GM20000 (cell line): ENCODE measurements at regions not wholly inside any gene's neighbourhood (a gene's known extent, or its start where the extent isn't known, plus 50 kb on each side); places are given as distances from the start of the nearest gene placed in this dataset.
"Not testable (repeated sequence)": the region's sequence is repeated elsewhere in the genome, so short reads cannot be mapped to it uniquely, and the experiment has no call there.

Source experiments
- DNase-seq: peaks from one replicate; pipeline ENCODE4 v3.0.0; 2012; ENCODE audit warnings: low spot score
- TF ChIP-seq, protein P1 (sequence below): IDR thresholded peaks from 2 replicates; pipeline ENCODE4 v1.5.1; 2012; ENCODE audit warnings: mild to moderate bottlenecking, control low read depth; ENCODE audit errors: extremely low read depth, missing control alignments

DNA sequence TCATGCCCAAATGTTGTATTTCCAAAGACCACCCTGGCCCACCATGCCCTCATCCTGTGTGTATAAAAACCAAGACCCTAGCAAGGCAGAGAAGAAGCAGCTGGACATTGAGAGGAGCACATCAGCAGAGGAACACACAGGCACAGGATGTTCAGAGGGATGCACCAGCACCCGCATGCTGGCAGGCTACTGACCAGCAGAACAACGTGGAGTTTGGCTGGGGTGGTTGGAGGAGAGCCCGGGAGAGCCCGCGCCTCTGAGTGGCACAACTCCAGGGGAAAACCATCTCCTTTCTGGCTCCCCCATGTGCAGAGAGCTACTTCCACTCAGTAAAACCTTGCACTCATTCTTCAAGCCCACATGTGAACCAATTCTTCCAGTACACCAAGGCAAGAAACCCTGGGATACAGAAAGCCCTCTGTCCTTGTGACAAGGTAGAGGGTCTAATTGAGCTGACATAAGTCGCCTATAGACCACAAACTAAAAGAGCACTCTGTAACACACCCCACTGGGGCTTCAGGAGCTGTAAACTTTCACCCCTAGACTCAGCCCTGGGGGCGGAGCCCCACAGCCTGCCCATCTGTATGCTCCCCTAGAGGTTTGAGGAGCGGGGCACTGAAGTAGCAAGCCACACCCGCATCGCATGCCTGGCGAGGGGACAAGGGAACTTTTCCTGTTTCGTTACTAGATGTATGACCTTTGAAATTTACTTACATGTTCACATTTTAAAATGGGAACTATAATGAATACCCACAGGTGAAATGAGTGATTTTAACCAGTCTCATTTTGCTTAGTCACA is 831.5 kb upstream of the CITED2 start:
- TF ChIP-seq, protein P1, sequence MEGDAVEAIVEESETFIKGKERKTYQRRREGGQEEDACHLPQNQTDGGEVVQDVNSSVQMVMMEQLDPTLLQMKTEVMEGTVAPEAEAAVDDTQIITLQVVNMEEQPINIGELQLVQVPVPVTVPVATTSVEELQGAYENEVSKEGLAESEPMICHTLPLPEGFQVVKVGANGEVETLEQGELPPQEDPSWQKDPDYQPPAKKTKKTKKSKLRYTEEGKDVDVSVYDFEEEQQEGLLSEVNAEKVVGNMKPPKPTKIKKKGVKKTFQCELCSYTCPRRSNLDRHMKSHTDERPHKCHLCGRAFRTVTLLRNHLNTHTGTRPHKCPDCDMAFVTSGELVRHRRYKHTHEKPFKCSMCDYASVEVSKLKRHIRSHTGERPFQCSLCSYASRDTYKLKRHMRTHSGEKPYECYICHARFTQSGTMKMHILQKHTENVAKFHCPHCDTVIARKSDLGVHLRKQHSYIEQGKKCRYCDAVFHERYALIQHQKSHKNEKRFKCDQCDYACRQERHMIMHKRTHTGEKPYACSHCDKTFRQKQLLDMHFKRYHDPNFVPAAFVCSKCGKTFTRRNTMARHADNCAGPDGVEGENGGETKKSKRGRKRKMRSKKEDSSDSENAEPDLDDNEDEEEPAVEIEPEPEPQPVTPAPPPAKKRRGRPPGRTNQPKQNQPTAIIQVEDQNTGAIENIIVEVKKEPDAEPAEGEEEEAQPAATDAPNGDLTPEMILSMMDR: no peak
- DNase-seq: no peak

DNA sequence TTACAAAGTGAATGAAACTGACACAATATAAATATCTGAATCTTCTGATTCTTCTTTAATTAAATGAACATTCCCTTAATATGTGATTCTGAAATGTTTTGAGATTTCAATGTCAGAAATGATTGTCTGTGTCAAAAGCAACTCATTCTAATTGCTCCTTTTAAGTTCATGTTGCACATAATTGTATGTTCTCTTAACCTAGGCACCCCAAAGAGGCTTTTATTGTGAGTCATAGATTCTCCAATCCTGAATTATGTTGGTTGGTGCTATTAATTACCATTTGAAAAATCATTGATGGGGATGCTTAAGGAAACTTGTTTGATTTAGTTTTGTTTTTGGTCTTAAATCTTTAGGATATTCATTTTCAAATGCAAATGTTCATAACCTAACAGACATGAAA is 829.7 kb upstream of the CITED2 start:
- TF ChIP-seq, protein P1: no peak
- DNase-seq: no peak

DNA sequence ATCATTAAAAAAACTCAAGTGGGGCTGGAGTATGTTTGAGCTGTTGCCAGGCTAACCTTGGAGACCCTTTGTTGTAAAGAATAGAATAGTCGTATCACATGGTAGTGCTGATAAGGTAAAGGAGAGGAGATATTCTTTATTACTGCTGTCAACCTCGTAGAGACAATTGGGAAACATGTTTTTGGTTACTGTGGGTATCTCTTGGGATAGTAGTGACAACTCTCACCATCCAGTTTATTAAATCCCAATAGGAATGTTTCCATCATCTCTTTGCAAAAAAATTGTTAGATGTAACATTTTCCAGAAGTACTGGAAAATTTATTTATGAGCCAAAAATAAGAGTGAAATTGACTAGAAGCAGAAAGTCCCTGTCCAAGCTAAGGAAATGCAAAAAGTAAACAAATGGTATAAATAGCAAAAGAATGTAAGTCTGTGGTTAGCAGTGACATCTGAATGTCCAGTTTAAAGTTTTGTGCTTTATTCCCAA is 829.3 kb upstream of the CITED2 start:
- DNase-seq: no peak
- TF ChIP-seq, protein P1: no peak

DNA sequence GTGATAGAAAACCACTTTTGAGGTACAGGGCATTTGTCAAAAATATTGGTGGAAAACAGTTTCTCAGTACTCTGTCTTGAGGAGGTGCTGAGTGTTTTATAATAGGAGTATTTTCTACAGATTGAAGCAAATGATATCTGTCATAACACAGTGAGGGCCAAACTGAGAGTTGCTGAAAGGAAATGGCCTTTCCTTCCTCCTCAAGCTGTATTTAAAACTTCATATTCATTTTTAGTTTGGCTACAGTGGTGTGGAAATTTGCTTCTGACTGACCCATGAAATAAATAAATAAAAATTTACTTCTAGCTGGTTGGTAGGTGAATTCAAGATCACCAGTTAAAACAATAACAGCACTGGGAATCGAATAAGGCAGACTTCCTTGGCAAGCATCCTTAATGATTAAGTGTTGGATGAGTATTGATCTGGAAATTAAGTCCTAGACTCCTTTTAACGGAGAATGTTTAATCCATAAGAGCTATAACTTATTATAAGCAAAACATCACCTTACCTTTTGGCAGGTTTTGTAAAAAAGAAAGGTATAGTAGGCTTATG is 828.6 kb upstream of the CITED2 start:
- TF ChIP-seq, protein P1: no peak
- no peak for DNase-seq

DNA sequence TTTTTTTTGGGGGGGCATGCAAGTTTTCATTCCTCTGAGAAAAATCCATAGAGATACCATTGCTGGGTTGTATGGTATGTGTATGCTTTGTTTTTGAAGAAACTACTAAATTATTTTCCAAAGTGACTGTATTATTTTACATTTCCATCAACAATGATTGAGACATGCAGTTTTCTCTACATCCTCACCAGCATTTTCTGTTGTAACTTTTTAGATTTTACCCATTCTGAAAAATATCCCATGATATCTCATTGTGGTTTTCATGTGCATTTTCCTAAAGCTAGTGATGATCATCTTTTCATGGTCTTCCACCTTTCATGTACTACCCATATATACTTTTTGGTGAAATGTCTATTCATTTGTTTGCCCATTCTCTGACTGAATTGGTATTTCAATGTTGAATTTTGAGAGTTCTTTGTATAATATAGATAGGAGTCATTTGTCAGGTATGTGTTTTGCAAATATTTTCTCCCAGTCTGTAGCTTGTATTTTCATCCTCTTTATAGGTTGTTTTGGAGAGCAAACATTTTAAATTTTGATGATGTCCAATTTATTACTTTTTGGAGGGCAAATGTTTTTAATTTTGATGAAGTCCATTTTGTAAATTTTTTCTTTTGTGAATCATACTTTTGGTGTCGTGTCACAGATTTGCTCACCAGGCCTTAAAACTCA is 827.5 kb upstream of the CITED2 start:
- no peak for DNase-seq
- TF ChIP-seq, protein P1: no peak

DNA sequence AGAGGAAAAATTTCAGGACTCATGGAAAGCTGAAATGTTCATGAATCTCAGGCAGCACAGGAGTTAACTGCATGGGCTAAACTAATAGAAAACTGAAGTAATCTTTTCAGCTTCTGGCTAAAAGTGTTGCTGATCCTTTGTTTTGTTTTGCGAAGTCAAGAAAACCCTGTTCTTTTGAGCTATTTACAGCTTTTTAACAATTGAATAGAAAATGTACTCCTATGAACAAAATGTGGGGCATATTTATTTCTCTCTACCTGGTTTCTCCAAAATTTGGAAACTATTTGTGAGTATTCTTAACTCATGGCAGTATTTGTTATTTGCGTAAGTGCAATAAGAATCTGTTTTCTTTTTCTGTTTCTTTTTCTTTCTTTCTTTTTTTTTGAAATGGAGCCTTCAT is 818.8 kb upstream of the CITED2 start:
- no peak for DNase-seq
- TF ChIP-seq, protein P1: no peak

DNA sequence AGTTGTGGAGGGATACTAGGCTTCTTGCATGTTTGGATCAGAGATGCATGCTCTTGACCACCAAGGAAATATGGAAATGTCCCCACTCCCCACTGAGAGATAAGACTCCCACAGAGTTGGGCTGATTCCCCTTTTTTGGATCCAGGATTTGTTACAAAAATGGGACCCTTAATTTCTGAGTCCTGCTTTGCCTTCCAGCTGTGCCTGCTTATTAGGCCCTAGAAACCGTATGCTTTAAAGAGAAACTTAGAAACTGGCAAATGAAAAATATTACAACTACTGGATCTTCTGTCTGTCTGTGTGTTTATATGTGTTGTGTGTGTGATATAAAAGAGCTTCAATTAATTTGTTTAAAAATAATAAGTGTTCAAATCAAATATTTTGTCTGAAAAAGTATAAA is 817.6 kb upstream of the CITED2 start:
- TF ChIP-seq, protein P1: no peak
- no peak for DNase-seq

DNA sequence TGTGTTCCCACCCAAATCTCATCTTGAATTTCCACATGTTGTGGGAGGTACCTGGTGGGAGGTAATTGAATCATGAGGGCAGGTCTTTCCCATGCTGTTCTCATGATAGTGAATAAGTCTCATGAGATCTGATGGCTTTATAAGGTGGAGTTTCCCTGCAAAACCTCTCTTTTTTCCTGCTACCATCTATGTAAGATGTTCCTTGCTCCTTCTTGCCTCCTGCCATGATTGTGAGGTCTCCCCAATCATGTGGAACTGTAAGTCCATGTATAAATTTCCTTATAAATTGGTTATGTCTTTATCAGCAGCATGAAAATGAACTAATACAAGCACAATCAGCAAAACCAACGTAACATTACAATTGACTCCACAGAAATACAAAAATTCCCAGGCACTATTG is 814.8 kb upstream of the CITED2 start:
- DNase-seq: not testable (repeated sequence)
